Astrocyte (in vitro differentiated cells and primary cell): ENCODE measurements at regions not wholly inside any gene's neighbourhood (a gene's known extent, or its start where the extent isn't known, plus 50 kb on each side); places are given as distances from the start of the nearest gene placed in this dataset.

Experiments
- DNase-seq: peaks from one replicate; pipeline ENCODE4 v3.0.0-alpha.2; 2010; ENCODE audit warnings: low read depth
- FAIRE-seq: peaks from 2 replicates; lab custom pipeline; 2011; peaks lifted over from hg19 to GRCh38; lab: Jason Lieb, UNC
- H2AFZ ChIP-seq: 2 replicates; pipeline ENCODE4 v1.6.0; 2012; ENCODE audit warnings: low read depth, low read length, inconsistent platforms
- H3K27ac ChIP-seq: 2 replicates; pipeline ENCODE4 v1.5.1; 2011; ENCODE audit warnings: low read depth, low read length, inconsistent platforms
- H3K27me3 ChIP-seq: 2 replicates; pipeline ENCODE4 v1.6.0; 2011; ENCODE audit warnings: low read length, inconsistent platforms; ENCODE audit not compliant: insufficient read depth
- H3K36me3 ChIP-seq: 2 replicates; pipeline ENCODE4 v1.5.1; 2011; ENCODE audit warnings: low read length, inconsistent platforms; ENCODE audit not compliant: insufficient read depth
- H3K4me1 ChIP-seq: 2 replicates; pipeline ENCODE4 v1.5.1; 2011; ENCODE audit warnings: low read length, inconsistent platforms; ENCODE audit not compliant: insufficient read depth
- H3K4me2 ChIP-seq: 2 replicates; pipeline ENCODE4 v1.6.0; 2012; ENCODE audit warnings: low read length, inconsistent platforms
- H3K4me3 ChIP-seq: 2 replicates; pipeline ENCODE4 v1.5.1; 2011; ENCODE audit warnings: low read depth, mild to moderate bottlenecking, low read length, inconsistent platforms; ENCODE audit not compliant: insufficient read depth
- H3K79me2 ChIP-seq: 2 replicates; pipeline ENCODE4 v1.6.0; 2012; ENCODE audit warnings: mild to moderate bottlenecking, low read length, inconsistent platforms; ENCODE audit not compliant: insufficient read depth
- H3K9ac ChIP-seq: 2 replicates; pipeline ENCODE4 v1.6.0; 2012; ENCODE audit warnings: mild to moderate bottlenecking, low read length, inconsistent platforms
- H3K9me3 ChIP-seq: 2 replicates; pipeline ENCODE4 v1.5.1; 2012; ENCODE audit warnings: low read depth, mild to moderate bottlenecking, low read length, inconsistent platforms; ENCODE audit not compliant: insufficient read depth
- H4K20me1 ChIP-seq: 2 replicates; pipeline ENCODE4 v1.6.0; 2012; ENCODE audit warnings: low read length, inconsistent platforms; ENCODE audit not compliant: insufficient read depth
- H3K27ac Mint-ChIP-seq: one replicate; pipeline ENCODE4 v1.8.0; 2021; ENCODE audit warnings: mild to moderate bottlenecking, mixed read lengths; ENCODE audit not compliant: unreplicated experiment
- H3K27me3 Mint-ChIP-seq: one replicate; pipeline ENCODE4 v1.8.0; 2021; ENCODE audit warnings: low read depth, mixed read lengths; ENCODE audit not compliant: unreplicated experiment
- H3K36me3 Mint-ChIP-seq: one replicate; pipeline ENCODE4 v1.8.0; 2021; ENCODE audit warnings: low read depth, mixed read lengths; ENCODE audit not compliant: unreplicated experiment
- H3K4me1 Mint-ChIP-seq: one replicate; pipeline ENCODE4 v1.8.0; 2021; ENCODE audit warnings: low read depth, mixed read lengths; ENCODE audit not compliant: unreplicated experiment
- H3K4me3 Mint-ChIP-seq: one replicate; pipeline ENCODE4 v1.8.0; 2021; ENCODE audit warnings: mild to moderate bottlenecking, moderate library complexity, mixed read lengths; ENCODE audit not compliant: unreplicated experiment
- H3K9me3 Mint-ChIP-seq: one replicate; pipeline ENCODE4 v1.8.0; 2021; ENCODE audit warnings: mild to moderate bottlenecking, mixed read lengths; ENCODE audit not compliant: unreplicated experiment
- EZH2 ChIP-seq: IDR thresholded peaks from 2 replicates; pipeline ENCODE4 v1.6.1; 2012; ENCODE audit warnings: mild to moderate bottlenecking, low read length, inconsistent platforms; ENCODE audit not compliant: insufficient read depth
- TF ChIP-seq, protein P1 (sequence below): IDR thresholded peaks from 2 replicates; pipeline ENCODE4 v1.5.1; 2011; ENCODE audit warnings: low read depth, mild to moderate bottlenecking, inconsistent platforms, low read length, moderate library complexity; ENCODE audit not compliant: insufficient read depth

DNA sequence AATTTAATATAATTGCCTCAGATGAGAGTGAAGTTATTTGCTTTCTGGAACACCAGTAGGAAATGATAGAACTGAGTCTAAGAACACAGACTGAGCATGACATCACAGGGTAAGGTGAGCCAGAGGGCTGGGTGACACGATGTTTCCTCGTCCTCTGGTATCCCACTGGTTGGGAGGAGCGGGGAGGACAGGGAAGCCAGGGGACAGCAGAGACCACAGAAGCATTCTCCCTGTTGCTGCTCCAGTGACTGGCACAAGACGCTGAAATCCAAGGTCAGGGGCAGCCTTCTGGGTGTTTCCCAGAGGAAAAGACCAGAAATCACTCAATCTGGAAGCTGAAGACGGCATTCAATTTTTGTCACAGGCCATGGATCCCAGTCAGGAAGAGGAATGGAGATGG is 363.4 kb upstream of the SOX11 start:
- H4K20me1 ChIP-seq, result no peaks in the 10 kb centered on the region
- Mint-ChIP-seq H3K36me3 (no peaks in the 10 kb centered on the region), H3K27ac (no peak overlapping the region), H3K9me3 (peaks cover 12% of the 10 kb centered on the region), H3K4me3 (no peak overlapping the region), H3K4me1 (no peaks in the 10 kb centered on the region), H3K27me3 (no peaks in the 10 kb centered on the region)
- no peaks in the 10 kb centered on the region for H3K9me3 ChIP-seq
- H3K4me1 ChIP-seq, result no peaks in the 10 kb centered on the region
- FAIRE-seq, result no peak
- TF ChIP-seq, protein P1, sequence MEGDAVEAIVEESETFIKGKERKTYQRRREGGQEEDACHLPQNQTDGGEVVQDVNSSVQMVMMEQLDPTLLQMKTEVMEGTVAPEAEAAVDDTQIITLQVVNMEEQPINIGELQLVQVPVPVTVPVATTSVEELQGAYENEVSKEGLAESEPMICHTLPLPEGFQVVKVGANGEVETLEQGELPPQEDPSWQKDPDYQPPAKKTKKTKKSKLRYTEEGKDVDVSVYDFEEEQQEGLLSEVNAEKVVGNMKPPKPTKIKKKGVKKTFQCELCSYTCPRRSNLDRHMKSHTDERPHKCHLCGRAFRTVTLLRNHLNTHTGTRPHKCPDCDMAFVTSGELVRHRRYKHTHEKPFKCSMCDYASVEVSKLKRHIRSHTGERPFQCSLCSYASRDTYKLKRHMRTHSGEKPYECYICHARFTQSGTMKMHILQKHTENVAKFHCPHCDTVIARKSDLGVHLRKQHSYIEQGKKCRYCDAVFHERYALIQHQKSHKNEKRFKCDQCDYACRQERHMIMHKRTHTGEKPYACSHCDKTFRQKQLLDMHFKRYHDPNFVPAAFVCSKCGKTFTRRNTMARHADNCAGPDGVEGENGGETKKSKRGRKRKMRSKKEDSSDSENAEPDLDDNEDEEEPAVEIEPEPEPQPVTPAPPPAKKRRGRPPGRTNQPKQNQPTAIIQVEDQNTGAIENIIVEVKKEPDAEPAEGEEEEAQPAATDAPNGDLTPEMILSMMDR, result no peak
- TF ChIP-seq EZH2, result no peak
- H3K36me3 ChIP-seq, result no peaks in the 10 kb centered on the region
- no peaks in the 10 kb centered on the region for H3K27me3 ChIP-seq
- H3K4me2 ChIP-seq, result no peak overlapping the region
- no peak for DNase-seq
- H2AFZ ChIP-seq, result no peak overlapping the region
- no peak overlapping the region for H3K27ac ChIP-seq
- H3K4me3 ChIP-seq, result no peak overlapping the region
- H3K79me2 ChIP-seq, result no peaks in the 10 kb centered on the region
- H3K9ac ChIP-seq, result no peak overlapping the region

DNA sequence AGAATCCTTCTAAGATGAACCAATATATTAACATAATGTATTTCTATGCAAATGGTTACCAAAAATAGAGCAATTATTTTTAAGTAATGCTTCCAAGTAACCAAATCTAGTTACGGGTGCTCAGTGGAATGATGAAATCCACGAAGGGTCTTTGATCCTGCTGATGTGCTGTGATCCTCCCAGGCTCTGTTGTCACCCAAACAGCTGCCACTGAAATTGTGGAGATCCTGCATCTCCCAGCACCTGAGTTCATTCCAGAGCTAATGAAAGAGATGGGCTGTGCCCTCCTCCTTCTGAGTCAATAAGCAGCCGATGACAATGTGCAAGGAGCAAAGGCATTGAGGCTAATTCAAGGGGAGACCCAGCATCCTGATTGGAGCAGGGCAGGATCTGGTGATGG is 362.4 kb upstream of the SOX11 start:
- no peaks in the 10 kb centered on the region for H4K20me1 ChIP-seq
- no peak overlapping the region for H3K4me3 ChIP-seq
- H3K27ac ChIP-seq, result no peak overlapping the region
- TF ChIP-seq, protein P1, result no peak
- no peak for TF ChIP-seq EZH2
- no peak overlapping the region for H2AFZ ChIP-seq
- no peak overlapping the region for H3K9ac ChIP-seq
- DNase-seq, result no peak
- Mint-ChIP-seq H3K4me3 (no peak overlapping the region), H3K9me3 (peaks cover 9% of the 10 kb centered on the region), H3K27ac (no peak overlapping the region), H3K36me3 (no peaks in the 10 kb centered on the region), H3K4me1 (no peaks in the 10 kb centered on the region), H3K27me3 (no peaks in the 10 kb centered on the region)
- no peak for FAIRE-seq
- no peaks in the 10 kb centered on the region for H3K9me3 ChIP-seq
- H3K36me3 ChIP-seq, result no peaks in the 10 kb centered on the region
- H3K4me1 ChIP-seq, result no peaks in the 10 kb centered on the region
- no peaks in the 10 kb centered on the region for H3K27me3 ChIP-seq
- H3K4me2 ChIP-seq, result no peak overlapping the region
- H3K79me2 ChIP-seq, result no peaks in the 10 kb centered on the region

DNA sequence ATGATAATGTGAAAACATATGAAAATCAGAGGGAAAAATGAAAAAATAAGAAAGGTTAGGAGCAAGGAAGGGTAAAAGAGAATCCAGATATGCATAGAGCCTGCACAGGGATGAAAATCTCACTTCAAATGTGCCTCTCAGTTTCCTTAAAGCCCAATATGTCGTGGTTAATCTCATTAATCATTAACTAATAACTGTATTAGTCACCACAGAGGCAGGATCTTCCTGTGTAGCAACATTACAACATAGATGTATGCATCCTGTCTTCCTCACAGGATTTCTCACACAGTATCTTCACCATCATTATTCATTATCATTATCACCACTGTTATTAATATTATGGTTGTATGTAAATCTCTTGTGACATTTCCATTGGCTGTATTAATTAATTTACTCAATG is 361.2 kb upstream of the SOX11 start:
- no peak overlapping the region for H2AFZ ChIP-seq
- H3K27ac ChIP-seq, result no peak overlapping the region
- Mint-ChIP-seq H3K27me3 (no peaks in the 10 kb centered on the region), H3K9me3 (peaks cover 5% of the 10 kb centered on the region), H3K4me3 (no peak overlapping the region), H3K4me1 (no peaks in the 10 kb centered on the region), H3K27ac (no peak overlapping the region), H3K36me3 (no peaks in the 10 kb centered on the region)
- TF ChIP-seq, protein P1, result no peak
- TF ChIP-seq EZH2, result no peak
- H3K36me3 ChIP-seq, result no peaks in the 10 kb centered on the region
- H3K9ac ChIP-seq, result no peak overlapping the region
- H3K79me2 ChIP-seq, result no peaks in the 10 kb centered on the region
- no peaks in the 10 kb centered on the region for H3K4me1 ChIP-seq
- H3K27me3 ChIP-seq, result no peaks in the 10 kb centered on the region
- H3K4me2 ChIP-seq, result no peak overlapping the region
- FAIRE-seq (no peak), DNase-seq (no peak)
- no peak overlapping the region for H3K4me3 ChIP-seq
- H3K9me3 ChIP-seq, result no peaks in the 10 kb centered on the region
- no peaks in the 10 kb centered on the region for H4K20me1 ChIP-seq
